ENCODE measurements at regions not wholly inside any gene's neighbourhood (a gene's known extent, or its start where the extent isn't known, plus 50 kb on each side); places are given as distances from the start of the nearest gene placed in this dataset.
"Not testable (repeated sequence)": the region's sequence is repeated elsewhere in the genome, so short reads cannot be mapped to it uniquely, and the experiment has no call there.

GRCh38 chr6:16907991-16908390 lies 146.7 kb upstream of the ATXN1 start:
- no peak for DNase-seq (ENCODE audit: low read depth in 3 of 3)

- no peak for DNase-seq (ENCODE audit: low read depth in 3 of 3)
Measured at GRCh38 chr6:16904957-16905356, 143.7 kb upstream of the ATXN1 start.

- DNase-seq (ENCODE audit: low read depth in 3 of 3): no peak
Measured at GRCh38 chr6:16903470-16903869, 142.2 kb upstream of the ATXN1 start.

DNA sequence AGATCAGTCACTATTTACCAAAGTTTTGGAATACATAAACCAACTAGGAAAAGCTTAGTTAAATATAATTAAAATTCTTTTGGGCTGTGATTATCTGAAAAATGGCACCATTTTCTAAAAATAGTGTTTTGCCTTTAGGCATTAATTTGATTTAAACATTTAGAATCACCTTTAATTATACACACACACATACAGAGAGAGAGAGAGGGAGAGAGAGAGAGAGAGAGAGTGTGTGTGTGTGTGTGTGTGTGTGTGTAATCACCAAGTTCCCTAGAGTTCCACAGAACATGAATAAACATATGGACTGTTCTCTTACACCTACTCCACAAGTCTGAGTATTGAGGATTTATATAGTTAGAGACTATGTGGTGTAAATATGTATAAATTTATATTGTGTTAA lies 141.2 kb upstream of the ATXN1 start:
- DNase-seq (ENCODE audit: low read depth in 3 of 3): no peak

- no peak for DNase-seq (ENCODE audit: low read depth in 3 of 3)
Measured at GRCh38 chr6:16901782-16902181, 140.5 kb upstream of the ATXN1 start.

GRCh38 chr6:16901306-16901705 lies 140.0 kb upstream of the ATXN1 start:
- no peak for DNase-seq (ENCODE audit: low read depth in 3 of 3)

- no peak for DNase-seq (ENCODE audit: low read depth in 3 of 3)
Measured at GRCh38 chr6:16898640-16899396, 137.6 kb upstream of the ATXN1 start.

DNA sequence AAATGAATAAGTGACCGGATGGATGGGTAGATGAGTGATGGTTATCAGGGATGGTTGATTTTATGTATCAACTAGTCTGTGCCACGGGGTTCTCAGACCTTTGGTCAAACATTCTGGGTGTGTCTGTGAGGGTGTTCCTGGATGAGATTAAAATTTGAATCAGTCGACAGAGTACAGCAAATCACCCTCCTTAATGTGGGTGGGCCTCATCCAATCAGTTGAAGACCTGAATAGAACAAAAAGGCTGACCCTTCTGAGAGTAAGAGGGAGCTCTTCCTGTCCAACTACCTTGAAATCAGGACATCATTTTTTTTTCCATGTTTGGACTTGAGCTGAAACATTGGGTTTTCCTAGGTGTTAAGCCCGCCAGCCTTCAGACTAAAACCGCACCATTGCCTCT lies 136.4 kb upstream of the ATXN1 start:
- no peak for DNase-seq (ENCODE audit: low read depth in 3 of 3)

DNA sequence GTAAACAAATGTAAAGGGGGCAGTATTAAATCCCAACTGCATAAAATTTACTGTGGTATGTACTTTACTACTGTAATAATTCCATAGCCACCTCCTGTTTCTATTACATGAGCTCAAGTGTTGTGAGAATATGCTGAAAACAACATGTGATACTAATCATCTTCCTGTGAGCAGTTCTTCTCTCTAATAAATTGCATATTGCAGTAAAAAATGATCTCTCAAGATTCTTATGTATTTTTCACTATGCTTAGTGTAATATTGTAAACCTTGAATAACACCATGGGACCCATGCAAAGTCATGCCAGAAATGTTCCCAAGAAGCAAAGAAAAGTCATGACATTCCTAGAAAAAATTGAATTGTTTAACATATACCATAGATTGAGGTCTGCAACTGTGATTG lies 133.0 kb upstream of the ATXN1 start:
- DNase-seq (ENCODE audit: low read depth in 3 of 3): no peak

DNA sequence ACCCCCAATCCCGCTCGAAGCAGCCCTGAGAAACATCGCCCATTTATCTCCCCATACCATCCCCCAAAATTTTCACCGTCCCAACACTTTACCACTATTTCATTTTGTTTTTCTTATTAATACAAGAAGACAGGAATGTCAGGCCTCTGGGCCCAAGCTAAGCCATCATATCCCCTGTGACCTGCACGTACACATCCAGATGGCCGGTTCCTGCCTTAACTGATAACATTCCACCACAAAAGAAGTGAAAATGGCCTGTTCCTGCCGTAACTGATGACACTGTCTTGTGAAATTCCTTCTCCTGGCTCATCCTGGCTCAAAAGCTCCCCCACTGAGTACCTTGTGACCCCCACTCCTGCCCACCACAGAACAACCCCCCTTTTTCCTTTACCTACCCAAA lies 129.8 kb upstream of the ATXN1 start:
- DNase-seq (ENCODE audit: low read depth in 3 of 3): not testable (repeated sequence)

DNA sequence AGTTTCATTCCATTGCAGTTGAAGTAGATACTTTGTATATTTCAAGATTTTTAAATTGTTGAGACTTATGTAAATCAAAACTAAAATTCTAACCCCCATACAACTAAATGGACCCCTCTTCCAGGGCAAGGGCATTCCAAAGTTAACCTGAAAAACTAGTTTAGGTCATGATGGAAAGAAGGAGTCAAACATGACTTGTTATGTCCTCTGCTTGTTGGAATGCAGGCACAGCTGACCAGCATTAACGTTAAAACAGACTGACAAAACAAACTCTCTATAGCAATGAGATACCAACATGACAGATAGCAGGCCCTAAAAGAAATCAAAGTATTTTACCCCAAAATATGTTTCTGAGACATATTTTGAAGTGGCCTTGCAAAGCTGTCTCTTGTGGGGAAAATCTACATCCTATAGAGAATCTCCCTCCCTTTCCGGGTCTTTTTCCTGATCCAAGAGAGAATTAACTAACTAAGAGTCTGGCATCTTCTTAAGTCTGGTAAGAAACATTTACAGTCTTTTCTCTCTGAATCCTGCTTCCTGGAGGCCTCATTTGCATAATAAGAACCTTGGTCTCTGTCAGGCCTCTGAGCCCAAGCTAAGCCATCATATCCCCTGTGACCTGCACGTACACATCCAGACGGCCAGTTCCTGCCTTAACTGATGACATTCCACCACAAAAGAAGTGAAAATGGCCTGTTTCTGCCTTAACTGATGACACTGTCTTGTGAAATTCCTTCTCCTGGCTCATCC lies 124.3 kb upstream of the ATXN1 start:
- no peak for DNase-seq (ENCODE audit: low read depth in 3 of 3)

GRCh38 chr6:16884526-16884925 lies 123.3 kb upstream of the ATXN1 start:
- DNase-seq (ENCODE audit: low read depth in 3 of 3): no peak

- DNase-seq (ENCODE audit: low read depth in 3 of 3): no peak
Measured at GRCh38 chr6:16883414-16883813, 122.2 kb upstream of the ATXN1 start.

DNA sequence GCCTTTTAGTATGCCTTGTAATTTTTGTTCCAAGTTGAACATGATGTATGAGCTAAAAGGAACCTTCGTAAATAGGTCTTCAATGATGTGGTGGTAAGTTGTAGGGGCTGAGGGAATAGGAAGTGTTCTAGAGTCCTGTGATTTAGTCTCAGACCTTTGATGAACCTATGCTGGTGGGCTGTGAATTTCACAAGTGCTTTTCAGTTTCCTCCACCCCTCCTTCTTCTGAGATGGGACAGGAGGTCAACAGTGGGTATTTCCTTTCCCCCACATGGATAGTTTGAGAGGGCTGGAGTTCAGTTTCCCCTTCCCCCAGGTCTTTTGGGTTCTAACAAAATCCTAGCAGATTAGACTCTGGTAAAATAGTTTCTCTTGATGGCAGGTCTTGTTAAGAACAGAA lies 121.0 kb upstream of the ATXN1 start:
- DNase-seq (ENCODE audit: low read depth in 3 of 3): no peak

GRCh38 chr6:16876852-16877251 lies 115.6 kb upstream of the ATXN1 start:
- not testable (repeated sequence) for DNase-seq (ENCODE audit: low read depth in 3 of 3)

- DNase-seq (ENCODE audit: low read depth in 3 of 3): no peak
Measured at GRCh38 chr6:16876201-16876600, 114.9 kb upstream of the ATXN1 start.

- no peak for DNase-seq (ENCODE audit: low read depth in 3 of 3)
Measured at GRCh38 chr6:16873698-16874097, 112.4 kb upstream of the ATXN1 start.

DNA sequence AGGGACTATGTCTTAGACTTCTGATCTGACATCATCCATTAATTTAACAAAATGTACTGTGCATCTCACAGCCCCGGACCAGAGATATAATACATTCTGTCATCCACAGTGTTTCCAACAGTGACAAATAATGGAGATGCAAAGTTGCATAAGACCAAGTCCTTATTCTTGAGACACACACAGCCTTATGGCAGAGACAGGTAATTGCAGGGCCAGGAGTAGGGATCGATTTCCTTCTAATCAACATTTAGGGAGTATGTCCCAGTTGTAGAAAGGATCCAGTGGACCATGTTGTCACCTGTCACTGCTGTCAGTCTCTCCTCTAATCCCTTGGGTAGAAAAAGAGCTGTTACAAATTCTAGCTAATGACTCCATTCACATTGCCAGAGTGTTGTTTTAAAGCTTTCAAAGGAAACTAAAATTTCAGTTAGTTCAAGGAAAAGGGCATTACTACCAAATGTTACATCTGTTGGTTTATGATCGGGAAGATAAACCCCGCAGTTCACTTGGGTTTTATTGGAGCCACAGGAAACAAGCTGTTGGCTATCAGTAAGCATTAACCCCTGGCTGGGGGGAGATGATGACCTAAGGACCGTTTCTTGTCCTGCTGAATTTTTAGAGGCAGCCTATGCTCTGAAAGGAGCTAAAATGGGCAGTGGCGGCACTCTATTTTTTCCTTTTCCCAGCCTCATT lies 111.4 kb upstream of the ATXN1 start:
- DNase-seq (ENCODE audit: low read depth in 3 of 3): no peak

DNA sequence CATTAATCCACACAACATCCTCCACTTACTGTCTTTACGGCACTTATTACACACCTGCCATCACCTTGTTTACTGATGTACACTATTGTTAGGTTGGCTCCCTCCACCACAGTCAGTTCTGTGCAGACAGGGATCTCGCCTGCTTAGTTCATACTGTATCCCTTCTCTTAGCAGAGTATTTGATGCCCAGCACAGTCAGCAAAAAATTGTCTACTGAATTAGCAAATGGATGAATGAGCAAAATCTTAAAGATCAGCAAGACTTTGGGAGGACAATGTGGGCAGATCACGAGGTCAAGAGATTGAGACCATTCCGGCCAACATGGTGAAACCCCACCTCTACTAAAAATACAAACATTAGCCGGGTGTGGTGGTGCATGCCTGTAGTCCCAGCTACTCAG lies 109.8 kb upstream of the ATXN1 start:
- no peak for DNase-seq (ENCODE audit: low read depth in 3 of 3)

DNA sequence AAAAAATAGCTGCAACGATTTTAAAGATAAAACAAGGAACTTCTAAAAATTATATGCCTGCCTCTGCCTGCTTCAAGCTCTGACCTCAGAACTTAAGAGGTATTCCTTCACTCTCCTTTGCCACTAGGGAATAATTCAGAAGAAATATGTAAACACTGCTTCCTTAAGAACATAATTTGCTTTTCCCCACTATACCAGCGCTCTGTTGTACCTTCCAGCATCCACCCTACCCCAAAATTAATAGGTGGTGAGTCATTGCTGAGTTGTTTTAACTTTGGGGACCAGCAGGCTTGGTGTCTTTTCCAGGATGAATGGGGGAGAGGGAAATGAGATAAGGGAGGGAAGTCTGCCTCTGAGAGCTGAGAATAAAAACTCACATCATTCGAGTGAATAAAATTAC lies 107.7 kb upstream of the ATXN1 start:
- no peak for DNase-seq (ENCODE audit: low read depth in 3 of 3)

DNA sequence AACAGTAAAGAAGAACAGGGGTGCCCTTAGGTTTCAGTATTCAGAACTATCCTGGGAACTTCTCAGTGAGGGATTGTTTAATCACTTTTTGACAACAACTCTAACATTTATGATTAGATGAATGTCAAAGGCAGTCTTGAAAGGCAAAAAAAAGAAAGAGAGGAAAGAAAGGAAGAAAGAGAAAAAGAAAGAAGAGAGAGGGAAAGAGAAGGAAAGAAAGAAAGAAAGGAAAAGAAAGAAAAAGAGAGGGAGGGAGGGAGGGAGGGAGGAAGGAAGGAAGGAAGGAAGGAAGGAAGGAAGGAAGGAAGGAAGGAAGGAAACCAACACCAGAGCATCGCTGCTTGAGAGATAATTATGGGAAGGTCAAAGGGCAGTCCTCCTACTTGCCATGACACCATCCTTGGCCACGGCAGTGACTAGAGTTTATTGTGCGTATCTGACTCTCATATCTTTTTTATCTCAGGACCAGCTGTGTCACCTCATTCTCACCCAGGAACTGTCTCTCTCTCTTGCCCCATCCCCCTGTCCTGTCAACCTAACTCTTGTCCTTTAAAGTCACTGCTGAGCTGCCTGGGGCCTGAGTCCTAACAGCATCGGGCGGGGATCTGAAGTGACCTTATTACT lies 96.8 kb upstream of the ATXN1 start:
- no peak for DNase-seq (ENCODE audit: low read depth in 3 of 3)

GRCh38 chr6:16855460-16855859 lies 94.2 kb upstream of the ATXN1 start:
- DNase-seq (ENCODE audit: low read depth in 3 of 3): no peak
